AG10803 (cell line): ENCODE measurements at regions not wholly inside any gene's neighbourhood (a gene's known extent, or its start where the extent isn't known, plus 50 kb on each side); places are given as distances from the start of the nearest gene placed in this dataset.

Experiments
- DNase-seq: peaks from one replicate; pipeline ENCODE4 v3.0.0; 2010; ENCODE audit warnings: low read depth
- H3K4me3 ChIP-seq: 2 replicates; pipeline ENCODE4 v1.5.1; 2011; ENCODE audit warnings: mild to moderate bottlenecking, low read length, control low read depth
- CTCF ChIP-seq: conservative IDR thresholded peaks from 2 replicates; pipeline ENCODE4 v1.5.1; 2011; ENCODE audit warnings: mild to moderate bottlenecking, low read length, control low read depth, inconsistent platforms

DNA sequence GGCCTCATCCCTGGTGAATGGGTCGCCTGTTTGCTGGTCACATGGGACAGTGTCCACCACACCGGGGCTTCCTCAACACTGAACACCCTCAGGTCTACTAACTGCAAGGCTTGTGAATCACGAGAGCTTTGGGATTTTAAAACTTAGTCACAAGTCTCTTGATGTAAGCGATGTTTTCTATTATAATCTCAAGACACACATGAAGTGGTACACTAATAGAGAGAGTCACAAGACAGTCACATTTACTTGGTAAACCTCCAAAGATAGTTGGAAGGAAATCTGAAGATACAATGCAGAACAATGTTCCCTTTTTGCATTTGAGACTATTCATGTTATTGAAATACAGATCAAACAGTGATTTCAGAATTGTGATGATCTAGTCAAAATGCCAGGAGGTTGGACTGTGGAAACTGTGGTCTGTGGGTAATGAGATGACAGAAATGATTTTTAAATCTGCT, 233.1 kb upstream of the KLF6 start:
- no peak overlapping the region for H3K4me3 ChIP-seq
- no peak for TF ChIP-seq CTCF
- DNase-seq, result no peak

GRCh38 chr10:4017336-4017735, 232.3 kb upstream of the KLF6 start:
- no peak for TF ChIP-seq CTCF
- no peak overlapping the region for H3K4me3 ChIP-seq
- DNase-seq, result no peak

DNA sequence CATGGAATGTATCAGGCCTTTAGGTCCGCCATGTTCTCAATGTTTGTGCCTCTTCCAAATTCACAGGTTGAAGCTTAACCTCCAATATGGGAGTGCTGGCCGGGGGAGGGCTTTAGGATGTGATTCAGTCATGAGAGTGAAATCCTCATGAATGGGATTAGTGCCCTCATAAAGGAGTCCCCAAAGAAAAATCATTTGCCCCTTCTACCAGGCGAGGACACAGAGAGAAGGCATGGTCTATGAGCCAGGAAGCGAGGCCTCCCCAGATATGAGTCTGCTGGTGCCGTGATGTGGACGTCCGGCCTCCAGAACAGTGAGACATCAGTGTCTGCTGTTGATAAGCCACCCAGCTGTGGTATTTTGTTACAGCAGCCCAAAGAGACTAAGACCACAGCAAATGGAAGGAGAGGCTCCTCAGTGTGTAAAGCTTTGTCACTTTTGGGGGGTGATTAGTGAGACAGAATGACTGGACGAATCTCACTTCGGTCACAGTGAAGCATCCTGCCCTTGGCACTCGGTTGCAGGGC, 231.3 kb upstream of the KLF6 start:
- TF ChIP-seq CTCF, result no peak
- no peak for DNase-seq
- no peak overlapping the region for H3K4me3 ChIP-seq

GRCh38 chr10:4013651-4014121, 228.7 kb upstream of the KLF6 start:
- H3K4me3 ChIP-seq, result no peak overlapping the region
- no peak for TF ChIP-seq CTCF
- DNase-seq, result no peak

DNA sequence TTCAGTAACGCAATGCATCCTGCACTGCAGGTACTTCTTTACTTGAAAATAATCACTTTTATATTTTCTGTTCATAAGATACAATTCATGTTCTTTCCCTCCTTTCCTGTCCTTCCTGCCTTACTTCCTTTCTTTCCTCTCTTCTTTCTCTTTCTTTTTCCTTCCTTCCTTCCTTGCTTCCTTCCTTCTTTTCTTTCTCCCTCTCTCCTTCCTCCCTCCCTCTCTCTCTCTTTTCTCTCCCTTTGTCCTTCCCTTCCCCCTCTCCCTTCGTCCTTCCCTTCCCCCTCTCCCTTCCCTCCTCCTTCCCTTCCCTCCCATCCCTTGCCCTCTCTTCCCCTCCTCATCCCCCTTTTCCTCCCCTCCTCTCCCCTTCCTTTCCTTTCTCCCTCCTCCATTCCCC, 227.8 kb upstream of the KLF6 start:
- no peak for TF ChIP-seq CTCF
- no peak for DNase-seq
- no peak overlapping the region for H3K4me3 ChIP-seq

DNA sequence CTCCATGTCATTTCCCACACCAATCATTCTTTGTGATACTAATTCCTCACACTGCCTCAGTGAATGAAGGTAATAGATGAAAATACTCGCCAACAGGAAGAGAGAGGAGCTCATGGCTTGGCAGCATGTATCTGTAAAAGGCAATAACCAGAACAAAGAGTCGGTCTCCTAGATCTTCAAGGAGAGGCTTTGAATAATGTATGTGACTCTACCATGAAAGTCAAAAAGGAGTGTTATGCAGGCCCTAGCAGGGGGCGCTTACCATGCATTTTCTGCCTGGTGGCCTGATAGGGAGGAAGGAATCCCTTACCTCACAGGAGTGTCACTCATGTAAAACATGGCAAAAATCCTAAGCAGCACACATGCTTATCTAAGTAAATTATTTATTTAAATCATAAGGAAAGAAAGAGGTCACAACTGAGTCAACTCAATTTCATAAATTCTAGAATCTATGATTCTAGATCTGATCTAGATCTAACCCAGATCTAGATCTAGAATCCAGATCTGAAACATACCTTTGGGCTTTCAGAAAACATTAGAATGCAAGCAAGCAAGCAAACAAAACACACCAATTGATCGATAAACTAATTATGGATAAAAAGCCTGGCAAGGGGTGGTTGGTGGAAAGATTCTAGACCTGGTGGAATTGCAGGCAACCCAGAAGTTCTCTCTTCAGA, 226.3 kb upstream of the KLF6 start:
- no peak for TF ChIP-seq CTCF
- no peak for DNase-seq
- H3K4me3 ChIP-seq, result no peak overlapping the region

GRCh38 chr10:4008676-4009382, 223.8 kb upstream of the KLF6 start:
- no peak for TF ChIP-seq CTCF
- no peak overlapping the region for H3K4me3 ChIP-seq
- DNase-seq, result no peak
